SJCRH30 (cell line): ENCODE measurements at regions not wholly inside any gene's neighbourhood (a gene's known extent, or its start where the extent isn't known, plus 50 kb on each side); places are given as distances from the start of the nearest gene placed in this dataset.
"Not testable (repeated sequence)": the region's sequence is repeated elsewhere in the genome, so short reads cannot be mapped to it uniquely, and the experiment has no call there.

ENCODE experiments used
- DNase-seq, 2 experiments: peaks; one replicate each; pipeline ENCODE4 v3.0.0-alpha.2; 2015 to 2020
- H3K27ac ChIP-seq: fragments of 250-450 bp; sonication (Bioruptor Pico); 2 replicates; pipeline ENCODE4 v1.5.1; 2020; ENCODE audit warnings: mild to moderate bottlenecking, moderate library complexity
- H3K27me3 ChIP-seq: fragments of 250-450 bp; sonication (Bioruptor Pico); 2 replicates; pipeline ENCODE4 v1.5.1; 2020; ENCODE audit warnings: mild to moderate bottlenecking, moderate library complexity
- H3K36me3 ChIP-seq: fragments of 250-450 bp; sonication (Bioruptor Pico); 2 replicates; pipeline ENCODE4 v1.5.1; 2020; ENCODE audit warnings: mild to moderate bottlenecking, moderate library complexity
- H3K4me1 ChIP-seq: fragments of 250-450 bp; sonication (Bioruptor Pico); 2 replicates; pipeline ENCODE4 v1.5.1; 2020; ENCODE audit warnings: mild to moderate bottlenecking, moderate library complexity
- H3K4me3 ChIP-seq: fragments of 250-450 bp; sonication (Bioruptor Pico); 2 replicates; pipeline ENCODE4 v1.5.1; 2020; ENCODE audit warnings: mild to moderate bottlenecking, moderate library complexity
- H3K9me3 ChIP-seq: fragments of 250-450 bp; sonication (Bioruptor Pico); replicated peaks from 2 replicates; pipeline ENCODE4 v1.5.1; 2020; ENCODE audit warnings: mild to moderate bottlenecking, moderate library complexity

DNA sequence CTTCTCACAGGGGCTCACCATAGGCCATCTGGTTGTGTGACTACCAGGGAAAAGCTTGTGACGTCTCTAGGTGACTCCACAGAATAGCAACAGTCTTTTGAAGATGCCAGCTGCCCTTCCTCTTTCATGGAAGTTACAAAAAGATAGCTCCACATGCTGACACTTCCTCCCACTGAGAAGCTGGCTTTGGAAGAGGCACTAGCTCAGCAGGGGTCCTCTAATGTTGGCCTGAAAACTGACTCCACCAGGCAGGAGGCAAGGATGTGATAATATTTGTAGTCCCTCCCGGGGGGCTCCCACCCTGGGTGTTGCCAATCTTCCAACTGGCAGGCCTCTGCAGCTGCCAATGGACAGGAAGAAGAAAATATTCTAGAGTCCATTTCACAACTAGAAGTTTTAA, 343.5 kb downstream of the NEK10 start:
- DNase-seq = peak; percentile 3 to 13
- Histone ChIP-seq H3K27me3 (no peaks in the 10 kb centered on the region), H3K4me3 (no peak overlapping the region), H3K36me3 (no peaks in the 10 kb centered on the region), H3K4me1 (no peaks in the 10 kb centered on the region), H3K27ac (no peak overlapping the region), H3K9me3 (no peaks in the 10 kb centered on the region)

DNA sequence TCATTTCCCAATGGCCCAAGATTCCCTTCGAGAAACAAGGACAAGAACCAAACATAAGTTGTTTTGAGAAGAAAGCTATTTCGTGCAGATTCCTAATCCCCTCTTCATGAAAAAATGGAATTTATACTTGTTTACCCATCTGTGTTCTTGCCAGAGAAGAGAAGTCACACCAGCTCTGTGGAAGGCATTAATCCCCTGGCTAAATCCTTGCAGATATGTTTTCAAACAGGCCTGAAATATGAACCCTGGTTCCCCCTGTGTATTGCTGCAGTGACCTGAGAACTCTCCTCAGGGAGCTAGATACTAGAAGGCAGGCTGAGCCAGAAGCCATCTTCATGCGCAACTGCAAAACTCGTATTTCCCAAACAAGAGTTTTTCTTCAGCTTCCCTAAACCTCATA, 337.7 kb downstream of the NEK10 start:
- Histone ChIP-seq H3K9me3 (no peaks in the 10 kb centered on the region), H3K36me3 (no peaks in the 10 kb centered on the region), H3K27me3 (no peaks in the 10 kb centered on the region), H3K4me3 (no peak overlapping the region), H3K4me1 (no peaks in the 10 kb centered on the region; the same call in 1 of the 2 replicates), H3K27ac (no peak overlapping the region)
- DNase-seq = peak; percentile 13 to 53

DNA sequence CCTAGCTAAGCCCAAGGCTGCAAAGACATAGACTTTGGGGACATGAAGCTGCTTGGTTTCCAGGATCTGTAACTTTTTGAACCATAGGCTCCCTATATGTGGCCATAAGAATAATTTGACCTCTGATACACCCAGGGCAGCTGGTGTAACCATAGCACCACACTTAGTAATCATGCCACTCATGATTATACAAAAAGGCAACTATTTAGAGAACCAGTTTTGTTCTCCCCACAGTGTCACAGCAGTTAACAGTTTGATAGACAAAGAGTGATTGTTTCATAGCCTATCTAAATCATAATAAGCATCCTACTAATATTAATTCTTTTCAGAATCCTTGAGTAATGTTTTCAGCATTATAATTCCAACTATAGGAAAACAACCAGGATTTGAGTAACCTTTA, 334.9 kb downstream of the NEK10 start:
- H3K4me1 ChIP-seq = no peaks in the 10 kb centered on the region; the same call in 1 of the 2 replicates
- no peaks in the 10 kb centered on the region for H3K36me3 ChIP-seq
- no peak overlapping the region for H3K27ac ChIP-seq
- H3K9me3 ChIP-seq = no peaks in the 10 kb centered on the region
- no peak overlapping the region for H3K4me3 ChIP-seq
- DNase-seq = no peak
- no peaks in the 10 kb centered on the region for H3K27me3 ChIP-seq

DNA sequence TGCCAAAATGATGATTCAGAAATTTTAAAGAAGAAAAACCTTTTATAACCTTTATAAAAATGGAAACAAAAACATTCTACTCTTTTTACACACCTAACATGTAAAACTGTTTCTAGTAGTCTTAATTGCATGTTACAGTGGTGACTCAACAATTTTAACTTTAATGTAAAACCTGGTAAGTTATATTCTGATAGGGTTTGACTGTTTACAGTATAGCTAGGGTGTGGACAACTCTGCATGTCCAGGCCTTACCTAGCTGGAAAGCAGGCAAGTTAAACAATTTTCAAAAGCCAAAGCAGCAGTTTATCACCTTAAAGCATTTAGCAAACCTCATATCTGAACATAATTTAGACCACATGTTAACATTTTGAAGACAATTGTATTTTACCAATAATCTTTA, 328.5 kb downstream of the NEK10 start:
- no peak for DNase-seq
- Histone ChIP-seq H3K4me1 (no peaks in the 10 kb centered on the region), H3K9me3 (no peaks in the 10 kb centered on the region), H3K27me3 (no peaks in the 10 kb centered on the region), H3K36me3 (no peaks in the 10 kb centered on the region), H3K27ac (no peak overlapping the region), H3K4me3 (no peak overlapping the region)

DNA sequence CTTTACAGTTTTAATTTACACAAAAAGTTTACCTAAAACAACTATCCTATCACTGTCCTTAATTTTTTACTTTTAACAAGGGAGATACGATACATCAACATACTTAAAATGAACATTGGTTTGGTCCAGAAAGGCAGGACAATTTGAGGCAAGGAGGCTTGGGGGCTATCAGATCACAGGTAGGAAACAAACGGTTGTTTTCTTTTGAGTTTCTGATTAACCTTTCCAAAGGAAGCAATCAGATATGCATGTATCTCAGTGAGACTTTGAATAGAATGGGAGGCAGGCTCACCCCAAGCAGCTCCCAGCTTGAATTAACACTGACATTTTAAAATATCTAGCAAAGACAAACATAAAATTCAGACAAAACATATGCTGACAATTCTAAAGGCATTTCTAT, 326.6 kb downstream of the NEK10 start:
- not testable (repeated sequence) for H3K27ac ChIP-seq, H3K4me3 ChIP-seq, H3K9me3 ChIP-seq, H3K36me3 ChIP-seq, DNase-seq, H3K4me1 ChIP-seq, H3K27me3 ChIP-seq

DNA sequence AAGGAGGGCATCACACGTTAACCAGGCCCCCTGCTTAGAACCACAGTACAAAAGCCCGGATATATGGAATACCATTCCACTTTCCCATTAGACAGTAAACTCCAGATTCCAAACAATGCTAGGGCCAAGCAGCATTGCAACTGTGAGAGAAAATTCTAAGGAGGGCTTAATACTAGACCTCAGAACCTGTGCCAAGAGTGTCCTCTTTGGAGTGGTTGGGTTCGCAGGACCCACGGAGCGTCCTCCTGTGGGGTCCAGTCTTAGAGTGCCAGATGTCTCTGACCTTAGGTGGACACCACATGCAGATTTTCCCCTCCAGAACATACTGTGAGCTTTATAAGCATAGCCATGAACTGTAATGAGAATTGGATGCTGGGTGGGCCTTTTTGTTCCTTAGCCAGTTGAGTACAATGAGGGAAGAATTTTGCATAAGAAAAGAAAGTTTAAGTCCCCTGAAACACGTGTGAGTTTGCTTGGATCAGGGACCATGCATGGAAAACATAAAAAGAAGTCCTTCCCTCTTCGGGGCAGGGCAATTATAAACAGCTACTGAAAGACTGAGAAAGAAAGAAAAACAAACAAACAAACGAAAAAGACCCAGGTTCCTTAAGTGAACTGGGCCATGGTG, 325.7 kb downstream of the NEK10 start:
- no peak for DNase-seq
- no peak overlapping the region for H3K4me3 ChIP-seq
- H3K9me3 ChIP-seq = no peaks in the 10 kb centered on the region
- H3K27ac ChIP-seq = no peak overlapping the region
- no peaks in the 10 kb centered on the region for H3K36me3 ChIP-seq
- H3K27me3 ChIP-seq = no peaks in the 10 kb centered on the region
- no peaks in the 10 kb centered on the region for H3K4me1 ChIP-seq

DNA sequence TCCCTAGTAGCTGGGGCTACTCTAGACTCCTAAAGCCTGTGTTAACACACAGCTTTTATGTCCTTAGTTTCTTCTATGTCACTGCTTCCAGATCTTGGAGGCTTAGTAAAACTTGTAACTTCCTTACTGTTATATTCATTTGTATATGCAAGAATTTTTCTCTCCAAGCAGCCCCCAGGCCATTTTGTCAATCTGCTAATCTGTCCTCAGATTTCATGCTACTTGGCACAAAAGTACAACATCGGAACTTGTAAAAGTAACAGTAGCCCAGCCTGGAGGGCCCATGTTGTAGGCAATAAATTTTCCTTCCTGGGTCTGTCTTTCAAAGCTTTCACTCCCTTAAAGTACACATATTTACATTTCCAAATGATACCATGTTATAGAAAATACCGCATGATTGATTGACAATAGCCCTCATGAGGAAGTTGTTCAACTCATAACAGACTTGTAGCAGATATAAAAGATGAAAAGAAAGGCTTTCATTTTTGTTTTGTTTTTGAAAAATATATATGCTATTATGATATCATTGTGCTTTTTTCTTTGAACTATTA, 324.2 kb downstream of the NEK10 start:
- H3K9me3 ChIP-seq = no peaks in the 10 kb centered on the region
- H3K4me1 ChIP-seq = no peaks in the 10 kb centered on the region
- H3K4me3 ChIP-seq = no peak overlapping the region
- H3K27me3 ChIP-seq = no peaks in the 10 kb centered on the region
- H3K36me3 ChIP-seq = no peaks in the 10 kb centered on the region
- no peak overlapping the region for H3K27ac ChIP-seq
- no peak for DNase-seq

DNA sequence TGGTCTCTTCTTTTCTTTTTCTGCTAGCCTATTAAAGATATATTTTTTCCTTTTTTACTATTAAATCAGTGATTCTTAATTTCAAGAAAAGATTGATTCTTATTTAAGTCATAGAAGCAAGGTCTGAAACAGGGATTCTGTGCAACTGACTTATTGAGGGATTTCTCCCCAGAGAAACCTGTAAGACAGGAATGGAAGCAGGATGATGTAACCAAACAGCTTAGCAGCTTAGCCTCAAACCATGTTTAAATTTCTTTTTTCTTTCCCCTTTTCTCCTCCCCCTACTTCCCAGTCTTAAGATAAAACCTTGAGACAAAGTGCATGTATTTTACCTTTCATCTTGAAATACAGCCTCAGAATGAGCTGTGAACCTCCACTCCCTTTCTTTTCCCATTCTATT, 322.8 kb downstream of the NEK10 start:
- H3K9me3 ChIP-seq = no peaks in the 10 kb centered on the region
- no peaks in the 10 kb centered on the region for H3K4me1 ChIP-seq
- H3K27me3 ChIP-seq = no peaks in the 10 kb centered on the region
- H3K36me3 ChIP-seq = no peaks in the 10 kb centered on the region
- no peak overlapping the region for H3K4me3 ChIP-seq
- no peak overlapping the region for H3K27ac ChIP-seq
- DNase-seq = no peak

DNA sequence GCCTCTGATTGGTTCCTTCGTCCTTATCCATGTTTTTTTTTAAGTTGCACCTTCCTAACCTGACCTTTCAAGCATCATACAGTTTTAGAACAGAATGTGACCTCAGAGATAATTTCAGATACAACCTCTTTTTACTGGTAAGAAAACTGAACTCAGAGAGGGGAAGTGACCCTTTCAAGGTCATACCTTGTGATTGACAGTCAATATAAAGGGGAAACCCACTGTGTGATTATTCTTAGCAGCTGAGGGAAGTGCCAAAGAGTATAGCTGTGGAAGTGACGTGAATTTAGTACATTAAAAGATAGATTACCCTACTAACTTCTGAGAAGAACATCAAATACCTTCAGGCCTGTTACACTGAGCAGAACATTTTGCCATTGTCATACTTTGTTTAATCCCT, 319.4 kb downstream of the NEK10 start:
- H3K36me3 ChIP-seq = no peaks in the 10 kb centered on the region
- no peak overlapping the region for H3K27ac ChIP-seq
- H3K4me3 ChIP-seq = no peak overlapping the region
- no peaks in the 10 kb centered on the region for H3K9me3 ChIP-seq
- no peak for DNase-seq
- no peaks in the 10 kb centered on the region for H3K27me3 ChIP-seq
- no peaks in the 10 kb centered on the region for H3K4me1 ChIP-seq

DNA sequence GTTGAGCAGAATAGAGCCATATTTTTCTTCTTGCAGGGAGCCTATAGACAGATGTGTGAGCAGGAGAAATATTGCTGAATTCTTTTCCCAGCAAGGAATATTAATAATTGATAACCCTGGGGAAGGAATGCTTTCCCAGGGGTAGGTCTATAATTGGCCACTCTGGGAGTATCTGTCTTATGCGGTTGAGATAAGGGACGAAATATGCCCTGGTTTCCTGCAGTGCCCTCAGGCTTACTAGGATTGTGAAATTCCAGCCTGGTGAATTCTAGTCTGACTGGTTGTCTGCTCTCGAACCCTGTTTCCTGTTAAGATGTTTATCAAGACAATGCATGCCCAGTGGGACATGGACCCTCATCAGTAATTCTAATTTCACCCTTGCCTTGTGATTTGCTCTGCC, 317.7 kb downstream of the NEK10 start:
- H3K9me3 ChIP-seq, DNase-seq, H3K4me1 ChIP-seq, H3K27ac ChIP-seq, H3K4me3 ChIP-seq, H3K27me3 ChIP-seq, H3K36me3 ChIP-seq: not testable (repeated sequence)

DNA sequence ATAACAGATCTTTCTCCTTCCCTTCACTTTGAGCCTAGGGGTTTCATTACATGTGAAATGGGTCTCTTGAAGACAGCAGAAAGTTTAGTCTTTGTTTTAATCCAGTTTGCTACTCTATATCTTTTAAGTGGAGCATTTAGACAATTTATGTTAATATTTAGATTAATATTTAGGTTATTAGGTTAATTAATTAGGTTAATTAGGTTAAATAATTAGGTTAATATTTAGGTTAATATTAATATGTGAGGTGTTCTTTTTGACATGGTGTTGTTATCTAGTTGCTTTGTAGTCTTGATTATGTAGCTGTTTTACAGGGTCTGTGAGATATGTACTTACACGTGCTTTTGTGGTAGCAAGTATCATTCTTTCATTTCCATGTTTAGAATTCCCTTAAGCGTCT, 312.9 kb downstream of the NEK10 start:
- Histone ChIP-seq H3K9me3 (no peaks in the 10 kb centered on the region), H3K4me1 (no peaks in the 10 kb centered on the region), H3K27ac (no peak overlapping the region), H3K36me3 (no peaks in the 10 kb centered on the region), H3K27me3 (no peaks in the 10 kb centered on the region), H3K4me3 (no peak overlapping the region)
- DNase-seq = no peak

DNA sequence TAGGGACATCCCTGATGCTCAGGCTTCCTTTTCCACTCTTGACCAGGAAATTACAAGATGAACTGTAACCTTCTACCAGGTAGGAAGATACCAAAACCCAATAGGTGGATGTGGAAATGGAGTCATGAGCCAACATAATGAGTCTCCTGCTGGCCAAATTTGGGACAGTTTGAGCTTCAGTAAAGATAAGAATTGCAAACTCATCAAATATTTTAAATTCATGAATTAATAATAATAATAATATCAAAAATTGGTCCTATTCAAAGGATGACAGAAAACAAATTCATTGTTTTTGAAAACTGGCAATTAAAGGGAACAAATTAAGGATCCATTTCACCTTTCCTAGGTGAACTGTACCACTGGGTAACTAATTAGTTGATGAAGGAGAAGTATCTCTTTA, 309.7 kb downstream of the NEK10 start:
- no peaks in the 10 kb centered on the region for H3K4me1 ChIP-seq
- DNase-seq = no peak
- no peak overlapping the region for H3K27ac ChIP-seq
- no peak overlapping the region for H3K4me3 ChIP-seq
- H3K36me3 ChIP-seq = no peaks in the 10 kb centered on the region
- no peaks in the 10 kb centered on the region for H3K9me3 ChIP-seq
- no peaks in the 10 kb centered on the region for H3K27me3 ChIP-seq
